ENCODE measurements at regions not wholly inside any gene's neighbourhood (a gene's known extent, or its start where the extent isn't known, plus 50 kb on each side); places are given as distances from the start of the nearest gene placed in this dataset.

DNA sequence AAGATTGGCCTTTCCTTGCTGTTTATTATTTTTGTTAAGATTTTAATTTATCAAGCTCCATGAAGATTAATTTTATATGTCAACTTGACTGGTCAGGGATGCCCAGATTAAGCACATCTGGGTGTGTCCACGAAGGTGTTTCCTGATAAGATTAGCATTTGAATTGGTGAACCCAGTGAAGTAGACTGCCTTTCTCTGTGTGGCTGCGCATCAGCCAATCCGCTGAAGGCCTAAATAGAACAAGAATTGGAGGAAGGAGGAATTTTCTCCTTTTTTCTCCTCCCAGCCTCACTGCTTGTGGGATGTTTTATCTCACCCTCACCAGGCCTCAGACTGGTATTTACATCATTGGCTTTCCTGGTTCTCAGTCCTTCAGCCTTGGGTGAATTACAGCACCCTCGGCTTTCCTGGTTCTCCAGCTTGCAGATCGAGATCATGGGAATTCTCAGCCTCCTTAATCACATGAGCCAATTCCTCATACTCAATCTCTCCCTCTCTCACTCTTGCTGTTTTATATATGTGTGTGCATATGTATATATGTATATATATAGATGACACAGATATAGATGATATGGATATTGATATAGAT, 135.4 kb upstream of the SPEF2 start:
- TF ChIP-seq CTCF (IDR thresholded peaks at IDR 0.05; ENCODE audit: low read depth, low read length) = no peak
- H3K4me3 ChIP-seq (replicated peaks in 1 of 2; ENCODE audit: low read depth in 2 of 2, low read length in 2 of 2) = no peak overlapping the region
- DNase-seq (ENCODE audit: low read depth in 2 of 2) = no peak

- peak overlapping the region in 1 of 2 donors; percentile 48 for H3K4me3 ChIP-seq (replicated peaks in 1 of 2; ENCODE audit: low read depth in 2 of 2, low read length in 2 of 2)
- peak; percentile 52 to 64 for DNase-seq (ENCODE audit: low read depth in 2 of 2)
- no peak for TF ChIP-seq CTCF (IDR thresholded peaks at IDR 0.05; ENCODE audit: low read depth, low read length)
Measured at GRCh38 chr5:35478856-35479682, 138.6 kb upstream of the SPEF2 start.

DNA sequence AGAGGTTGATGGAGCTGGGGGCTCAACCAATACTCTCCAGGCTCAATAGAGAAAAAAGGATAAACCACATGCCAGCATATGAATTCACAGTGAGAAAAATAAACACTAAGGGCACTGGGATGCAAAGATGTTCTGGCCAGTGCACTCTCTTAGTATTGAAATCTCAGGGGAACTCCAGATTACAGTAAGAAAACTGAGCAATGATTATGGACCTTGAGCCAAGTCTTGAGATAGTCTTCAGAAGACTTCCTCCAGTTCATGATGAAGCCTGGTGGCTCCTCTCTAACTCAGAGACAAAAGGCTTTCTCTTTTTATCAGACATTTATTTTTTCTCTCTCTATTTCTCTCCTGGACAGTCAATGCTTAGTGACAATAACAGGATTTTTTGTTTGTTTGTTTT, 139.8 kb upstream of the SPEF2 start:
- DNase-seq (ENCODE audit: low read depth in 2 of 2) = peak in 1 of 2 donors; percentile 14
- H3K4me3 ChIP-seq (replicated peaks in 1 of 2; ENCODE audit: low read depth in 2 of 2, low read length in 2 of 2) = no peak overlapping the region
- TF ChIP-seq CTCF (IDR thresholded peaks at IDR 0.05; ENCODE audit: low read depth, low read length) = no peak

DNA sequence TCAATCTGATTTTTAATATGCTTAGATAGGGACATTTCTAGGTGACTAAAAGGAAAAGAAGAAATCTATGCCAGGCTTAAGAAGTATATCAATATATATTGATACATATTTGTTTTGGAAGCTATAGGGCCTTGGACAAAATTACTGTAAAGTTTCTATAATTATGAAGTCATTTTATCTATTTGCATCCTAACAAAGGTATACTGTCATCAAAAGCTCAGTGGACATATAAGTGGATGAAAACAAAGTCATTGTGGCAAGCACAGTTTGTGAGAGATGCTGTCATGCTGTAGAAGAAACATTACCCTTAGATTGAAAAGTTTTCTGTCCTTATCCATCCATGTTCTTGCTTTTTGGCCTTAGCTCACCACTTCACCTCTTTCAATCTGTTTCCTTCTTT, 140.3 kb upstream of the SPEF2 start:
- no peak for DNase-seq (ENCODE audit: low read depth in 2 of 2)
- H3K4me3 ChIP-seq (replicated peaks in 1 of 2; ENCODE audit: low read depth in 2 of 2, low read length in 2 of 2) = no peak overlapping the region
- no peak for TF ChIP-seq CTCF (IDR thresholded peaks at IDR 0.05; ENCODE audit: low read depth, low read length)

DNA sequence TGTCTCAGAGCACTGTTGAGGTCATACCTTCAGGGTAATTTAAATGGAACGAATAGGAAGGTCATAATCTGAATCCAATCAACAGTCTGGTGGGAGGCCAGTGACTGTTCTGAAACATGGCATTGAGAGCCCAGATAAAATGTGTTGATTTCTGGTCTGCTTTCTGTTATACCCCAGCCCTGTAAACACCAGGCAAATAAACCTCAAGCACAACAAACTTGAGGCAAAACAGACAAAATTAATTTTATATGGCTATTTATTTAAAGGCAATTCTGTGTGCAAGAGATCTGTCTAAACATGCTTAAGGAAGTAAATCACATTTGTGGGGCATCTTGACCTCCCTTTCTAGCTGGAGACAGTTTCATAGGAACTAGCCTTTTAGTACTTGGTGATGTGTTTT, 140.9 kb upstream of the SPEF2 start:
- DNase-seq (ENCODE audit: low read depth in 2 of 2) = no peak
- no peak for TF ChIP-seq CTCF (IDR thresholded peaks at IDR 0.05; ENCODE audit: low read depth, low read length)
- H3K4me3 ChIP-seq (replicated peaks in 1 of 2; ENCODE audit: low read depth in 2 of 2, low read length in 2 of 2) = no peak overlapping the region

GRCh38 chr5:35476036-35476435, 141.6 kb upstream of the SPEF2 start:
- no peak for TF ChIP-seq CTCF (IDR thresholded peaks at IDR 0.05; ENCODE audit: low read depth, low read length)
- DNase-seq (ENCODE audit: low read depth in 2 of 2) = no peak
- H3K4me3 ChIP-seq (replicated peaks in 1 of 2; ENCODE audit: low read depth in 2 of 2, low read length in 2 of 2) = no peak overlapping the region
